Glutamatergic neuron (in vitro differentiated cells): ENCODE measurements at regions not wholly inside any gene's neighbourhood (a gene's known extent, or its start where the extent isn't known, plus 50 kb on each side); places are given as distances from the start of the nearest gene placed in this dataset.

ENCODE experiments used
- DNase-seq: peaks from one replicate; pipeline ENCODE4 v3.0.0; 2022
- H3K27ac Mint-ChIP-seq: one replicate; pipeline ENCODE4 v1.8.0; 2020; ENCODE audit warnings: mild to moderate bottlenecking, mixed read lengths, inconsistent platforms; ENCODE audit not compliant: unreplicated experiment
- H3K27me3 Mint-ChIP-seq: one replicate; pipeline ENCODE4 v1.8.0; 2020; ENCODE audit warnings: mild to moderate bottlenecking, moderate library complexity, mixed read lengths, inconsistent platforms; ENCODE audit not compliant: unreplicated experiment
- H3K36me3 Mint-ChIP-seq: one replicate; pipeline ENCODE4 v1.8.0; 2020; ENCODE audit warnings: mild to moderate bottlenecking, mixed read lengths, inconsistent platforms; ENCODE audit not compliant: unreplicated experiment
- H3K4me1 Mint-ChIP-seq: one replicate; pipeline ENCODE4 v1.8.0; 2020; ENCODE audit warnings: mild to moderate bottlenecking, low read depth, mixed read lengths, inconsistent platforms; ENCODE audit not compliant: unreplicated experiment
- H3K4me3 Mint-ChIP-seq: one replicate; pipeline ENCODE4 v1.8.0; 2020; ENCODE audit warnings: mild to moderate bottlenecking, mixed read lengths, inconsistent platforms; ENCODE audit not compliant: unreplicated experiment
- H3K9me3 Mint-ChIP-seq: one replicate; pipeline ENCODE4 v1.8.0; 2020; ENCODE audit warnings: mild to moderate bottlenecking, moderate library complexity, mixed read lengths, inconsistent platforms; ENCODE audit not compliant: unreplicated experiment
- TF ChIP-seq, protein P1 (sequence below): fragments of 200-600 bp; sonication (generic); IDR thresholded peaks from one replicate; pipeline ENCODE4 v1.5.0; 2021; ENCODE audit not compliant: partially characterized antibody, unreplicated experiment

DNA sequence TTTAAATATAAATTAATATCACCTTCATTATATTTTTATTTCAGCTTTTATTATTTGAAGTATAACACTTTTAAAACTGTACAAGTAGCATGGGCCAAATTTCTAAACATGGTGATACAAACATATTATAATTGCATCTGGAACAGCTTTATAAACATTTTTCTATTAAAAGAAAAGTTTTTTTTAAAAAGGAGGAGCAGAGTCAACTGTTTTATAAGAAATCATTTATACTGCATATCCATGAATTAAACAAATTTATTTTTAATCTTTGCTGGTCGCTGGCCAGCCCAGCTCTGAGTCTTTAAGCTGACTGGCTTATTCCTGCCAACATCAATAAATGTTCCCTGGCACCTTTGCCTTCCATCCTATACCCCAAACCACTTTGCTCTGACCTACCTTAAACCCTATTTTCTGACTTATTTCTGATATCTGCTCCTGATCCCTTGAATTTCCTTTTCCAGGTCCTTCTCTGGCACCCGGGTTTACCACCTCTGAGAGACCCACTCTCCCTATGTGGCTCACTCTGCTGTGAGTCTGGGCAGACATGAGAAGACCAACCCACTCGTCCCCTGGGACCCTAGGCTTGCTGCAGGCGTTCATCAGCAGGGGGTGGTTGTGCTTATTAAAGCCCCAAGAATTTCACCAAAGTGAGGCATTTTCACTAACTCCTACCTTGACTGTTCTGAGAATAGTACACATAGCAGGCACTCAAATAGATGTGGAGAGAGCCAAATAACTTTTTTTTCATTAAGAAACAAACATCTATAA, 220.3 kb downstream of the KLF12 start:
- DNase-seq: peak; percentile 45
- Mint-ChIP-seq H3K9me3 (peaks cover 2% of the 10 kb centered on the region), H3K4me3 (no peak overlapping the region), H3K4me1 (peaks cover 22% of the 10 kb centered on the region), H3K27ac (no peak overlapping the region), H3K36me3 (no peaks in the 10 kb centered on the region), H3K27me3 (peaks cover 3% of the 10 kb centered on the region)
- TF ChIP-seq, protein P1, sequence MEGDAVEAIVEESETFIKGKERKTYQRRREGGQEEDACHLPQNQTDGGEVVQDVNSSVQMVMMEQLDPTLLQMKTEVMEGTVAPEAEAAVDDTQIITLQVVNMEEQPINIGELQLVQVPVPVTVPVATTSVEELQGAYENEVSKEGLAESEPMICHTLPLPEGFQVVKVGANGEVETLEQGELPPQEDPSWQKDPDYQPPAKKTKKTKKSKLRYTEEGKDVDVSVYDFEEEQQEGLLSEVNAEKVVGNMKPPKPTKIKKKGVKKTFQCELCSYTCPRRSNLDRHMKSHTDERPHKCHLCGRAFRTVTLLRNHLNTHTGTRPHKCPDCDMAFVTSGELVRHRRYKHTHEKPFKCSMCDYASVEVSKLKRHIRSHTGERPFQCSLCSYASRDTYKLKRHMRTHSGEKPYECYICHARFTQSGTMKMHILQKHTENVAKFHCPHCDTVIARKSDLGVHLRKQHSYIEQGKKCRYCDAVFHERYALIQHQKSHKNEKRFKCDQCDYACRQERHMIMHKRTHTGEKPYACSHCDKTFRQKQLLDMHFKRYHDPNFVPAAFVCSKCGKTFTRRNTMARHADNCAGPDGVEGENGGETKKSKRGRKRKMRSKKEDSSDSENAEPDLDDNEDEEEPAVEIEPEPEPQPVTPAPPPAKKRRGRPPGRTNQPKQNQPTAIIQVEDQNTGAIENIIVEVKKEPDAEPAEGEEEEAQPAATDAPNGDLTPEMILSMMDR: no peak

- no peak for DNase-seq
- H3K4me3 Mint-ChIP-seq: no peak overlapping the region
- peaks cover 3% of the 10 kb centered on the region for H3K27me3 Mint-ChIP-seq
- TF ChIP-seq, protein P1: no peak
- H3K27ac Mint-ChIP-seq: peak overlapping the region; percentile 1
- no peaks in the 10 kb centered on the region for H3K36me3 Mint-ChIP-seq
- peaks cover 2% of the 10 kb centered on the region for H3K9me3 Mint-ChIP-seq
- peaks cover 19% of the 10 kb centered on the region for H3K4me1 Mint-ChIP-seq
These were observed 221.0 kb downstream of the KLF12 start for GRCh38 chr13:73913079-73913740.

DNA sequence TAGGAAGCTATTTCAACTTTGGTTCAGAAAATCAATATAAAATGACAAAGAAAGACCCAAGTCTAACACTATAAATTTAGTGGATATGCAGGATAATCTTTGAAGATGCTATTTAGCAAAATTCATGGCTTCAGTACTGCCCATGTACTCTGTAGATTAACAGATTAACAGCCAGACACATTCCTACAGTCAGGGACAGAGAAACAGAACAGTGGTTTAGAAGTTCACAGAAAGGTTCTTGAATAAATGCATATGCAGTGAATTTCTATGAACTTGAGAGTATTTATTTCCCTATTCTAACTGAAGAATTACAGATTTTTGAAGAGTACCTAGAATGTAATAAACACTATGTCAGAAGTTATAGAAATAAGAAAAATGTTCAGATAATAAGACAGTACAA, 222.8 kb downstream of the KLF12 start:
- TF ChIP-seq, protein P1: no peak
- H3K36me3 Mint-ChIP-seq: no peaks in the 10 kb centered on the region
- DNase-seq: no peak
- H3K9me3 Mint-ChIP-seq: peaks cover 2% of the 10 kb centered on the region
- peaks cover 19% of the 10 kb centered on the region for H3K4me1 Mint-ChIP-seq
- no peak overlapping the region for H3K27ac Mint-ChIP-seq
- no peak overlapping the region for H3K4me3 Mint-ChIP-seq
- peaks cover 3% of the 10 kb centered on the region for H3K27me3 Mint-ChIP-seq

DNA sequence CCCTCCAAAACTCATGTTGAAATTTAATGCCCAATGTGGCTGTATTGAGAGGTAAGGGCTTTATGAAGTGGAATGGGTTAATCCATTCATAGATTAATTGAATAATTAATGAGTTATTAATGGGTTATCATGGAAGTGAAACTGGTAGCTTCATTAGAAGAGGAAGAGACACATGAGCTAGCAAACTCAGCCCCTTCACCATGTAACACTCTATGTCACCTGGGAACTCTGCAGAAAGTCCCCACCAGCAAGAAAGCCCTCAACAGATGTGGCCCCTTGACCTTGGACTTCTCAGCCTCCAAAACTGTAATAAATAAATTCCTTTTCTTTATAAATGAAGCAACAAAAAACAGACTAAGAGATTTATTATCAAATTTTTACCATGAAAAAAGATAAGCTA, 223.5 kb downstream of the KLF12 start:
- no peaks in the 10 kb centered on the region for H3K36me3 Mint-ChIP-seq
- no peak for DNase-seq
- H3K27me3 Mint-ChIP-seq: peaks cover 3% of the 10 kb centered on the region
- TF ChIP-seq, protein P1: no peak
- no peak overlapping the region for H3K27ac Mint-ChIP-seq
- H3K4me1 Mint-ChIP-seq: peaks cover 19% of the 10 kb centered on the region
- no peak overlapping the region for H3K4me3 Mint-ChIP-seq
- peaks cover 2% of the 10 kb centered on the region for H3K9me3 Mint-ChIP-seq

- Mint-ChIP-seq H3K4me1 (peaks cover 8% of the 10 kb centered on the region), H3K9me3 (peaks cover 2% of the 10 kb centered on the region), H3K27ac (no peak overlapping the region), H3K27me3 (no peaks in the 10 kb centered on the region), H3K4me3 (no peak overlapping the region), H3K36me3 (no peaks in the 10 kb centered on the region)
- TF ChIP-seq, protein P1: no peak
- no peak for DNase-seq
These were observed 225.4 kb downstream of the KLF12 start for GRCh38 chr13:73908809-73909208.
